Sigmoid colon (tissue), 4 donors: ENCODE measurements at regions not wholly inside any gene's neighbourhood (a gene's known extent, or its start where the extent isn't known, plus 50 kb on each side); places are given as distances from the start of the nearest gene placed in this dataset.

ENCODE experiments used
- EP300 ChIP-seq, 4 donors: sonication (generic); formaldehyde crosslinking; IDR thresholded peaks; one replicate each; pipeline ENCODE4 v1.6.1; 2017; ENCODE audit warnings: antibody characterized with exemption in 4 of 4
- TF ChIP-seq, protein P1 (sequence below), 4 experiments: fragments of 450-650 bp in 3 of 4; fragments of 200-600 bp in 1 of 4; IDR thresholded peaks; one replicate each; pipeline ENCODE4 v1.5.1; 2016 to 2019; ENCODE audit warnings: antibody characterized with exemption in 4 of 4, mild to moderate bottlenecking in 3 of 4, moderate library complexity in 2 of 4

DNA sequence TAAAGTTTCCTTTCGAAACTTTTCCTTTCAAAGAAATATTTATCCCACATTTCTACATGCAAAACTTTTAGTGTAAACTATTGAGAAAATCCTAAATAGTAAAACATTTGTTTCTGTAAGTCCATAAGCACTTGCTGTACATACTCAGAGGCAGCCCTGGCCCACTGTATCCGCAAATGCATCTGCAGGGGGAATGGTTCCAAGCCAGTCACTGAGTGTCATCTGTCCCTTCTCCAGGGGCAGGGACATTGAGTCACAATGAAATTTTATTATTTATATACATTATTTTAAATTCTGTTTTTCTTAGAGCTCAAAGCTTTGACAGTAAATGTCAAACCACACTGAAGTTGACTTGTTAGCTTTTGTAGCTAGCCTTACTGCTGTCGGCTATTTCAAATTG is 367.2 kb downstream of the MTX2 start:
- TF ChIP-seq EP300 (IDR thresholded peaks at IDR 0.05), result no peak
- TF ChIP-seq, protein P1, sequence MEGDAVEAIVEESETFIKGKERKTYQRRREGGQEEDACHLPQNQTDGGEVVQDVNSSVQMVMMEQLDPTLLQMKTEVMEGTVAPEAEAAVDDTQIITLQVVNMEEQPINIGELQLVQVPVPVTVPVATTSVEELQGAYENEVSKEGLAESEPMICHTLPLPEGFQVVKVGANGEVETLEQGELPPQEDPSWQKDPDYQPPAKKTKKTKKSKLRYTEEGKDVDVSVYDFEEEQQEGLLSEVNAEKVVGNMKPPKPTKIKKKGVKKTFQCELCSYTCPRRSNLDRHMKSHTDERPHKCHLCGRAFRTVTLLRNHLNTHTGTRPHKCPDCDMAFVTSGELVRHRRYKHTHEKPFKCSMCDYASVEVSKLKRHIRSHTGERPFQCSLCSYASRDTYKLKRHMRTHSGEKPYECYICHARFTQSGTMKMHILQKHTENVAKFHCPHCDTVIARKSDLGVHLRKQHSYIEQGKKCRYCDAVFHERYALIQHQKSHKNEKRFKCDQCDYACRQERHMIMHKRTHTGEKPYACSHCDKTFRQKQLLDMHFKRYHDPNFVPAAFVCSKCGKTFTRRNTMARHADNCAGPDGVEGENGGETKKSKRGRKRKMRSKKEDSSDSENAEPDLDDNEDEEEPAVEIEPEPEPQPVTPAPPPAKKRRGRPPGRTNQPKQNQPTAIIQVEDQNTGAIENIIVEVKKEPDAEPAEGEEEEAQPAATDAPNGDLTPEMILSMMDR (IDR thresholded peaks at IDR 0.05), result no peak
